ENCODE measurements at regions not wholly inside any gene's neighbourhood (a gene's known extent, or its start where the extent isn't known, plus 50 kb on each side); places are given as distances from the start of the nearest gene placed in this dataset.
A peak's percentile ranks its signal among the peaks of the same experiment; 100 is the strongest.
"Not testable (repeated sequence)": the region's sequence is repeated elsewhere in the genome, so short reads cannot be mapped to it uniquely, and the experiment has no call there.

DNA sequence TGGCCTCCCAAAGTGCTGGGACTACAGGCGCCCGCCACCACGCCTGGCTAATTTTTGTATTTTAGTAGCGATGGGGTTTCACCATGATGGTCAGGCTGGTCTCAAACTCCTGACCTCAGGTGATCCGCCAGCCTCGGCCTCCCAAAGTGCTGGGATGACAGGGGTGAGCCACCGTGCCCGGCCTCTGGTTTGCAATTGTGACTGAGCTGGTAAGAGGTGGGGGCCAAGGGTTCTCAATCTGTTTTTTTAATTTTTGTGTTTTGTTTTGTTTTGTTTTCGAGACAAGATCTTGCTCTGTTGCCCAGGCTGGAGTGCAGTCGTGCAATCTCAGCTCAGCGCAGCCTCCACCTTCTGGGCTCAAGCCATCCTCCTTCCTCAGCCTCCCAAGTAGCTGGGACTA is 196.2 kb downstream of the CRLF2 start:
- DNase-seq (ENCODE audit: low read depth, low spot score): not testable (repeated sequence)

DNA sequence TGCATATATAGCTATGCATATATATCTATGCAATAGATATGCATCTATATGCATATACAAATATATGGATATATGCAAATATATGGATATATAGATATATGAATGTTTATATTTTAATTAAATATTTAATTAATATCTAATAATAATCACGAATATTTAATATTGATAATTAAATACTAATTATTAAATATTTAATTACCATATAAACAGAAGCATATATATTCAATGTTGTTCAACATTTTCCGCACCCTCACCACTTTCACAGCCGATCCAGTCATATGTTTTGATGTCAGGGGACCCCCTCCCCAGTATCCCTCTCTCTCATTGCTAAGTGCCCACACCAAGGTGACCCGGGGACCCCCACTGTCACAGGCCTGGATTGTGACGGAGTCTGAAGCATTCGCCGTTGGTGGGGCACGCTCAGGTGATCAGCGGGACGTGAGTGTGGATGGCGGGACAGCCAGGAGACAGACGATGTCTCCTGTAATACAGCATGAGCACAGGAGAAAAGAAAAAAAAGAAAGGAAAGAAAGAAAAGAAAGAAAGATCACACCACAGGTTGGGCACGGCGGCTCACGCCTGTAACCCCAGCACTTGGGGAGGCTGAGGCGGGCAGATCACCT is 199.7 kb downstream of the CRLF2 start:
- no peak for DNase-seq (ENCODE audit: low read depth, low spot score)

DNA sequence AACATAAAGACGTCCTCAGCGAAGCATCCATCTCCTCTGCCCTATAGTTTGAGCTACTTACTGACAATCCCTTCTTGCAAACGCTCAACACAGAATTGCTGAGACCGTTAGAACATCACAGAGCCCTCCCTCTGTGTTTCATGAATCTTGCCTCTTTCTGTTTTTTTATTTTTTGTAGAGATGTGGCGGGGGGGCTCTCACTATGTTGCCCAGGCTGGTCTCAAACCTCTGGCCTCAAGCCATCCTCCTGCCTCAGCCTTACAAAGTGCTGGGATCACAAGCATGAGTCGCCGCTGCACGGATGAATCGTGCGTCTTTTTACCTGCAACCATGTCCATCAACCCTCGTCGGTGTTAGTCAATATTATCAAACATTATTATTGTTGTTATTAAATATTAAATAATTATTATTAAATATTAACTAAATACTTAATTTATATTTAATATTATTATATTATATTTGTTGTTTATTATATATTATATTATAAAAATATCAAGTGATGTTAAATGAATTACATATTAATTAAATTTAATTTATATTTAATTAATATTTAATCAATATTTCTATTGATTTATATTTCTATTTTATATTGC is 200.7 kb downstream of the CRLF2 start:
- DNase-seq (ENCODE audit: low read depth, low spot score): no peak

DNA sequence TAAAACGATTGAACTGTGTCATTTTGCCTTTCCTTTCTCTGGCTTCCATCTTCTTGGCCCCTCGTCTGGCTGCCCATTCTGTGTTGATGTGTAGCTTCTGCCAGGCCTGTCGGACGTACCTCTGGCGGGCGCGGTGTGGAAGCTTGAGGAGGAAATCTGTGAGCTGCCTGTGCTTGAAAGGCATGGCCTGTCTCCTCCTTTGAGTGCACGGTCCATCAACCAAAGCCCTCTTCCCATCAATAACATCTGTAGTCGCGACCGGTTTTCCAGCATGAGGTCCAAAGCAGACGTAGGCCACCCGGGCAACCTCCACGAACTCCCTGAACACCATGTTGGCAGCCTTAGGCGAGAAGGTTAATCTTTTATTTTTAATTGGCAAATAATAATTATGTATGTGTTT is 202.7 kb downstream of the CRLF2 start:
- DNase-seq (ENCODE audit: low read depth, low spot score): no peak

DNA sequence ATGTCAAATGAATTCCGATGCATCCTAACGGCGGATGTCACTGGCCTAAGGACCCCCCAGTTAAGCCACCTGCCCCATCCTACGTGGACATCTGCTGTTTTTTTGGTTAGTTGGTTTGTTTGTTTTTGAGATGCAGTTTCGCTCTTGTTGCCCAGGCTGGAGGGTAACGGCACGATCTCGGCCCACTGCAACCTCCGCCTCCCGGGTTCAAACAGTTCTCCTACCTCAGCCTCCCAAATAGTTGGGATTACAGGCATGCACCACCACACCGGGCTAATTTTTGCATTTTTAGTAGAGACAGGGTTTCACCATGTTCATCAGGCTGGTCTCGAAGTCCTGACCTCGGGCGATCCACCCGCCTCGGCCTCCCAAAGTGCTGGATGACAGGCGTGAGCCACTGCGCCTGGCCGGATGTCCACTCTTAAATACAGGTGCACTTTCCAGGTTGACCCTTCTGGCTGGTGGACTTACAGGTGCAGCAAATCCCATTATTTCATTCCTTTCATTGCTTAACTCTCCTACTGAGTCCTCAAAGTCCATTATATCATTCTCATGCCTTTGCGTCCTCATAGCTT is 206.2 kb downstream of the CRLF2 start:
- DNase-seq (ENCODE audit: low read depth, low spot score): no peak

DNA sequence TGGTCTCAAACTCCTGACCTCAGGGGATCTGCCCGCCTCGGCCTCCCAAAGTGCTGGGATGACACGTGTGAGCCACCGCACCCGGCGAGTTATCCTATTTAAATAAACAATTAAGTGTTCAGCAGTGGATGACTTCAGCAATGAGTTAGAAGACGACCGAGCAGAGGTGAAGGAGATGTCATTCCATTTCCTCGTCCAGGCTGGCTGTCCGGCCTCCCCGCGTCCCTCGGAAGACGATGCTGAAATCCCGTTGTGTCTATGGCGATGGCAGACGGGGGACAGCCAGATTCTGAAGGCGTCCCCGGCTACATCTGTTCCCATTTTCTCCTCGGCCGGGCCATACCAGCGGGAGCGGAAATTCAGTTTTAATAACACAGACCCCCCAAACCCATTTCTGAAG is 209.8 kb downstream of the CRLF2 start:
- DNase-seq (ENCODE audit: low read depth, low spot score): no peak

DNA sequence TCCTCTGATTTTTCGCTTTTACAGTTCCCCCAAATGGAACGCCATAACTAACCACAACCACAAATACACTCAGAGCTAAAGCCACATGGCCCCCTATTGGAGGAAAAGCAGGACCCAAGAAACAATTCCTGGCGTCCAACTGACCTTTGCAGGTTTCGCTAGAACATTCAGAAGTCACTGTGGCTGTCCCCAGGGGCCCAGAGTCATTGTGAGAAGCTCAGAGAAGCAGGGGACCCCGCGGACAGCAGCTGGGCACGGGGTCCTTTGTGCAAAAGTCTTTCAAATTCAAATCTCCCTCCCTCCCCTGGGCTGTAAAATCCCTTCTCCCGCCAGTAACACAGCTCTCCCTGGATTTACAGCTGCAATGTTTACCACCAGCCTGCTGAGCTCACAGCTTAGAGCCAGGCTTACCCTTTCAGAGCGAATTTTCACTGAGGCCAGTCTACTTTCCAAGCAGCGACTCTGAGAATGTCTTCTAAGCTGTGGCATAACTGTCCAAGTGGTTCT is 214.8 kb downstream of the CRLF2 start:
- no peak for DNase-seq (ENCODE audit: low read depth, low spot score)

DNA sequence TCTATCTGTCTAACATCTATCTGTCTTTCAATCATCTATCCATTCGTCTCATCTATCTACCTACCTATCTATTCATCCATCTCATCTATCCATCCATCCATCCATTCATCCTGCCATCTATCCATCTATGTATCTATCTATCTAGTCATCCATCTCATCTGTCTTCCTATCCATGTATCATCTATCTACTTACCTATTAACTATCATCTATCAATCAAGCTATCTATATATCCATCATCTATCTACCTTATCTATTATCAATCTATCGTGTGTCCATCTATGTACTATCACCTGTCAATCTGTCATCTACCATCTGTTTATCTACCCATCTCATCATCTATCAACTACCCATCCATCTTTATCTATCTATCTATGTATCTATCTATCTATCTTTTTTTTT is 217.7 kb downstream of the CRLF2 start:
- no peak for DNase-seq (ENCODE audit: low read depth, low spot score)

DNA sequence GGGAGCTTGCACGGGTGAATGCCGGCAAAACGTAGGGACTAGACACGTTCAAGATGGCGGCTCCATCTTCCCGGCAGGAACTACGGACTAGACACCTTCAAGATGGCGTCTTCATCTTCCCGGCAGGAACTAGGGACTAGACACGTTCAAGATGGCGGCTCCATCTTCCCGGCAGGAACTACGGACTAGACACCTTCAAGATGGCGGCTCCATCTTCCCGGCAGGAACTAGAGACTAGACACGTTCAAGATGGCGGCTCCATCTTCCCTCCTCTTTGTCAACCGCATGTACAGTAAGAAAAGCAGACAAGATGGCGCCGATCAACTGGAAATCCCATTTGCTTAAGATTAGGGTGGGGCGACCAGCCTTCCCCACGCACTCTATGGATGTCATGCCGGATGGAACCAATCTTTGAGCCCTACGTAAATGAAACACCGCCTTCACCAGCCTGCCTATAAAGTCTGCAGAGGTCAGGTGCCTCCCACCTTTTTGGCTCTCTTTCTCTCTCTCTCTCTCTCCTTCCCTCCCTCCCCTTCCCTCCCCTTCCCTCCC is 222.4 kb downstream of the CRLF2 start:
- no peak for DNase-seq (ENCODE audit: low read depth, low spot score)

DNA sequence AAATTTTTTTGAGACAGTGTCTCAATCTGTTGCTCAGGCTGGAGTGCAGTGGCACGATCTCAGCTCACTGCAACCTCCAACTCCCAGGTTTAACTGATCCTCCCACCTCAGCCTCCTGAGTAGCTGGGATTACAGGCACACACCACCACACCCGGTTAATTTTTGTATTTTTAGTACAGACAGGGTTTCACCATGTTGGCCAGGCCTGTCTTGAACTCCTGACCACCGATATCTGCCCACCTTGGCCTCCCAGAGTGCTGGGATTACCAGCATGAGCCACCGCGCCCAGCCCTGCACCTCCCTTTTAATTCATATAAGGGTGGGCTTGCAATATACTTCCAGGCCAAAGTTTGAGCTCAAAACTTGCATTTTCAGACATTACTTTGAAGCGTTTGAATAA is 223.9 kb downstream of the CRLF2 start:
- DNase-seq (ENCODE audit: low read depth, low spot score): not testable (repeated sequence)

DNA sequence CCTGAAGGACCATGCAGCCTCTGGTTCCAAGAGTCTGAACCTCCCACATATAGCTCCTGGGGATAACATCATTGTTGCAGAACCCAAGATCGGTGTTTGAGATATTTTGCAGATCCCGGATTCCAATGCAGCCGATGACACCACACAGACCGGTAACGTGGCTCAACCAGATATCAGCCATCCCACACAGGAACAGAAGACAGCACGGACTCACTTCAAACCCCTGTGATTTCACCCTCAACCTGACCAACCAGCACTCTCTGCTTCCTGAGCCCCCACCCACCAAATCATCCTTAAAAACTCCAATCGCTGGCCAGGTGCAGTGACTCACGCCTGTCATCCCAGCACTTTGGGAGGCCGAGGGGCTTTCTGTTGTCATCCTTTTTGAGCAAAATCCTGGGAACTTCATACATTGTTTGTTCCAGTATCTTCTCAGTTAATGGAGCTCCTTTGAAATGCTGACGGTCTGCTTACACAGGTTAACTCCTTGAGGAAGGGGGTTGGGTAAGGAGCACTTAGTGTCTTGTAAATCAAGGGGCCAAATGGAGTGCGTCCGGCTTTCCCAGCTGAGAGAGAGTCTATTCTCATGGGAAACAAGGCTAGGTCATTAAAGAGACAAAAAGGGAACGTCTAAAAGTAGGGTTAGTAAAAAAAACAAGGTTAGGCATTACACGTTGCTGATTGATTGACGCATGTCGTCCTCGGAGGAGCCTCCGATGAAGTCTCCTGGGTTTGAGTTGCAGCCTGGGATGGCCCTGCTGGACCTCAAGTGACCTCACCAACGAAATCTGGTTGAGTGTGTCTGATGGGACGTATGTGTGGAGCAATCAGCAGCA is 230.4 kb downstream of the CRLF2 start:
- DNase-seq (ENCODE audit: low read depth, low spot score): peak; percentile 47

DNA sequence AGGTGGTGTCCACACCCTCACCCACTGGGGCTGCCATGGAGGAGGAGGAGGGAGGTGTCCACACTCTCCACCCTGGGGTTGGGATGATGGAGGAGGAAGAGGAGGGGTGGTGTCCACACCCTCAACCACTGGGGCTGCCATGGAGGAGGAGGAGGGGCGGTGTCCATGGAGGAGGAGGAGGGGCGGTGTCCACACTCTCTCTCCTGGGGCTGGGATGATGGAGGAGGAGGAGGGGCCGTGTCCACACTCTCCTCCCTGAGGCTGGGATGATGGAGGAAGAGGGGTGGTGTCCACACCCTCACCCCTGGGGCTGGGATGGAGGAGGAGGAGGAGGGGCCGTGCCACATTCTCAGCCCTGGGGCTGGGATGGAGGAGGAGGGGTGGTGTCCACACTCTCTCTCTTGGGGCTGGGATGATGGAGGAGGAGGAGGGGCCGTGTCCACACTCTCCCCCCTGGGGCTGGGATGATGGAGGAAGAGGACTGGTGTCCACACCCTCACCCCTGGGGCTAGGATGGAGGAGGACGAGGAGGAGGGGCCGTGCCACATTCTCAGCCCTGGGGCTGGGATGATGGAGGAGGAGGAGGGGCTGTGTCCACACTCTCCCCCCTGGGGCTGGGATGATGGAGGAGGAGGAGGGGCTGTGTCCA is 231.7 kb downstream of the CRLF2 start:
- DNase-seq (ENCODE audit: low read depth, low spot score): no peak

DNA sequence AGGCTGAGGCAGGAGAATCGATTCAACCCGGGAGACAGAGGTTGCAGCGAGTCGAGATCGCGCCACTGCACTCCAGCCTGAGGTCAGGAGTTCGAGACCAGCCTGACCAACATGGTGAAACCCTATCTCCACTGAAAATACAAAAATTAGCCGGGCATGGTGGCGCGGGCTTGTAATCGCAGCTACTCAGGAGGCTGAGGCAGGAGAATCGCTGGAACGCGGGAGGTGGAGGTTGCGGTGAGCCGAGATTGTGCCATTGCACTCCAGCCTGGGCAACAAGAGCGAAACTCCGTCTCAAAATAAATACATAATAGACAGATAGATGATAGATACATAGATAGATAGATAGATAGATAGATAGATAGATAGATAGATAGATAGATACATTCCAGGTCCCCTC is 233.3 kb downstream of the CRLF2 start:
- not testable (repeated sequence) for DNase-seq (ENCODE audit: low read depth, low spot score)

DNA sequence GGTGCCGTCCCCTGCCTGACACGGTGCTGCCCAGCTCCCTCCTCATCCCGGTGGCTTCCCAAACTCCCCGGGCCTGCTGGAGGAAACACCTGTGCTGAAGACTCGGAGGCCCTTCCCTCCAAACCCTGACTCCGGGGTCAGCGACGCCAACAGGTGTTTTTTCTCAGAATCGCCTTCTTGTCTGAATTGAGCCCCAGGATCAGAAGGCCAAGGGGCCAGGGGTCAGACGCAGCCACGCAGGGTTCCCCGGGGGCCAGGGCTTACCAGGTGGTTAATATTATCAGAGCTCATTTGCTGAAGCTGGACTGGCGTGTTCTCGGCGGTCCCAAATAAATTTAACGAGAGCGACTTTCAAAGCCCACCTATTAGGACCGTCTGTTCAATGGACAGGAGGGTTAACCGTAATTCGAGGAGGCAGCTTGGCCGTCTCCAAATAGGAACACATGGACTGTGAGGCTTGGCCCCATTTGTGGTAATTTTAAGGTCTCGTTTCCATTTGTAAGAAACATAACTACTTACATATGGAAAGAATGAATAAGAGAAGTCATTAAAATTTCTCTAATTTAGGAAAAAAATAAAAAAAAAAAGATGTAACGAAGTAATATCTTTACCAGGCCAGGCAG is 239.3 kb downstream of the CRLF2 start:
- DNase-seq (ENCODE audit: low read depth, low spot score): no peak

DNA sequence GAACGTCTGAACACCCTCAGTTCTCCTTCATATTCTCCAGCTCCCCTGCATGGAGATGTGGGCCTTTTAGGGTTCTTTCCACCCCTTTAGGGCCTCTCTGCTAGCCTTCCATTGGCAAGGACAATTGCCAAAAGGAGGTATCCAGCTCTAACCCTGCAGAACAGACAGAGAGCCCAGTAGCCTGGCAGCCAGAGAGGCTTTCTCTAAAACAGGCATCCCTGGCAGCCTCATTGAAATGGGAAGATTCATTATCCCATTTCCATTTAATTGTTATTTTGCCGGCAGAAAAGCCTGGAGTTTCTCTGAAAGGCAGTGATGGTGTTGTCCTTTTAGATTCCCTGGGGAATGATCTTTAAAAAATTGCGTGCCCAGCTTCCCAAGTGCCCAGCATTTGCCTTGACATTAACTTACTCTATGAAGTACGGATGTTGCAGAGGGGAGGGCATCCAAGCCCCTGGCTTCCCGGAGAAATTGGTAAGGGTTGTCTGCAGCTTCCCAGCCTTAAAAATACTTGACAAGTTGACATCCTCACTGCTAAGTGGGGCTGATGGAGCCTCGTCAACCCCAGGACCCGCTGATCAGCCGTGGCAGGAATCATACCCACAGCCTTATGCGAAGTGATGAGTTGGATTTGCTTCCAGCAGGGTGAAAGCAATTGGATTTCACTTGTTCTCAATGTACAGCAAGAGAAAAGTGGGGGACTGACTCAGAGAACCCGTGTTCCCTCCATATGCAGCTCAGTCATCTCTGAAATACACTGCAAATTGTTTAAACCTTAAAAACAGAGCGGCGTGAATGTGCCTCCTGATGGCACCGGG is 244.1 kb downstream of the CRLF2 start:
- DNase-seq (ENCODE audit: low read depth, low spot score): no peak

DNA sequence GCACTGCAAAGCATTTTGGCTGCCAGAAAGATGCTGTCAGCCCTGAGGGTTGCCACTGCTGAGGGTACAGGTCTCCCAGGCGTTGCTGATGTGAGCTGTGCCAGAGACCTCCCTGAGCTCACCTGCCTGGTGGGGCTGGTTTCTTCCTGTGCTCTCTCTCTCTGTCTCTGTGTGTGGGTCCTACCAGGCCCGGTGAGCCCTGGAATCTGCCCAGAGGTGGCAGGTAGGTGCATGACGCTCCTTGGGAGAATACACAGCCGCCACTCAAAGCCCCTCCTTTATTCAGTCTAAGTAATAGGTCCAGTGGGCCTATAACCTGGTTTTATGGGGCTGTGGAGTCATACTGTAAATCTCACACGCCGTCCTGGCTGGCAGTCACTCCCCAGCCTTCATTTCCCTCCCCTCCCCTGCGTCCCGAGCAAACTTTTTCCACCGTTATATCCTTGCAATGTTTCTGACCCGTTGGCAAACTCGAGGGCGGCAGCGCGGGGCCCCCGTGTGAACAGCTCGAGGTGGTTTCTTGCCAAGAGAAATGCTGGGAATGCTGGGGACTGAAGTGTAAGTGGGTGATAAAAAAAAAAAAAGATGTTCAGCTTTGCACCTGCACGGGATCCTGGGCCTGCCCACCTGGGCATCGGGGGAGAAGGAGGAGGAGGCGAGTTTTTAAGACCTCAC is 245.9 kb downstream of the CRLF2 start:
- no peak for DNase-seq (ENCODE audit: low read depth, low spot score)

DNA sequence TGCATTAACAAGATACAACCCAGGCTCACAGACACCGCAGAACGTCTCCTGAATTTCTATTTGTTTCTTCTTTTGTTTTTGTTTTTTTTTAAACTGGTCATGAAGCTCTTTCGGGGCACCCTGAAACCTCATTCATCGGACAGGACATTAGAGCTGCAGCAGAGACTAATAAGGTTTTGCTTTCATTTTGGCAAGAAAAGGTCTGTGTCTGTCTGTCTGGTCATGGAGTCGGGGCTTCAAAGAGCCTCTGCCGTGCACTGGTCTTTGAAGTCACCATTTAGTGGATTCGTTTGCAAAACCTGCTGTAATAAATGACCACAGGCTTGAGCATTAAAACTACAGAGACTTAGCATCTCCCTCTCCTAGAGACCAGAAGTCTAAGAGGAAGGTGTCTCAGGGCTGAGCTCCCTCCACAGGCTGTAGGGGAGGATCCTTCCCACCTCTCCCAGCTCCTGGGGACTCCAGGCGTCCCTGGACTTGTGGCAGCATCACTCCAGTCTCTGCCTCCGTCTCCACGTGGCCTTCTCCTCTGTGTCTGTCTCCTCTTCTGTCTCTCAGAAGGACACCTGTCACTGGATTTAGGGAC is 247.5 kb downstream of the CRLF2 start:
- DNase-seq (ENCODE audit: low read depth, low spot score): no peak

DNA sequence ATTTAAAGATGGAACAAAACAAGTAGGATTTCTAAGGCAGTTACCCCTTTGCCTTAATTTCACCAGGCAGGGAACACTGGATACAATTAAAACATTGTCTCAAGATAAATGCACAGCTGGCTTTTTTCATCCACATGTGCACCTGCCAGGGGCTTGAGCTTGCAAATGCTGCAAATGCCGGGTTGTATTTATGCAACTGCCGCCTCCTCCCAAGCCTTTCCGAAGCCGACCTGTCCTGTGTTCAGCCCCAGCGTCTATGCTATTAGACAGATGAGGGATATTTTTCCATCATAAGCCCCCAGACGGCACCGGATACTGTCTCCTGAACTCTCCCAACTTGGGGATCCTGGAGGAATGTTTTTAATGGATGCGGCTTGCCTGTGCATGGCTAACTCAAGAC is 251.6 kb downstream of the CRLF2 start:
- DNase-seq (ENCODE audit: low read depth, low spot score): no peak

DNA sequence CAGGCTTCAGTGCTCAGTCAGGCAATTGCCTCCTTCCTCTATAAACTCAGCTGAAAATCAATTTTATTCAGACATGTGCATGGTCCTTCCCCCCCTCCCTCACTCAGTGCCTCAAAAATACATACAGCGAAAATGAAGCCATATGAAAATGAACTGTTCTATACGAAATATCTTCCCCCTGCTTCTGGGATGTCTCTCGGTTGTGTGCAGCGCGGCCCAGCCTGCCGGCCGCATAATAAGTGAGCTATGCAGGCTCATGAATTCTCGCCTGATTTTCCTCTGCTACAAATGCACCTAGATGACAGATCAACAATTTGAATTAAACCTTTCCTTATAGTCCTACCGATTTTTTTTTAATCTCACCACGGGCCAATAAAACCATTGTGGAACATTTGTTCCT is 252.9 kb downstream of the CRLF2 start:
- no peak for DNase-seq (ENCODE audit: low read depth, low spot score)
